Neural crest cell (in vitro differentiated cells): ENCODE measurements at regions not wholly inside any gene's neighbourhood (a gene's known extent, or its start where the extent isn't known, plus 50 kb on each side); places are given as distances from the start of the nearest gene placed in this dataset.

ENCODE experiments used
- DNase-seq: peaks from one replicate; pipeline ENCODE4 v3.0.0; 2021; ENCODE audit warnings: low read depth, mixed read lengths, low spot score
- H3K27ac Mint-ChIP-seq: one replicate; pipeline ENCODE4 v1.8.0; 2021; ENCODE audit warnings: mild to moderate bottlenecking, mixed read lengths; ENCODE audit not compliant: unreplicated experiment
- H3K27me3 Mint-ChIP-seq: 2 replicates; pipeline ENCODE4 v1.8.0; 2021; ENCODE audit warnings: low read depth, mild to moderate bottlenecking, mixed read lengths
- H3K36me3 Mint-ChIP-seq: 2 replicates; pipeline ENCODE4 v1.8.0; 2021; ENCODE audit warnings: low read depth, mild to moderate bottlenecking, mixed read lengths
- H3K4me1 Mint-ChIP-seq: 2 replicates; pipeline ENCODE4 v1.8.0; 2021; ENCODE audit warnings: mixed read lengths
- H3K4me3 Mint-ChIP-seq: one replicate; pipeline ENCODE4 v1.8.0; 2021; ENCODE audit warnings: mild to moderate bottlenecking, mixed read lengths
- H3K9me3 Mint-ChIP-seq: 2 replicates; pipeline ENCODE4 v1.8.0; 2021; ENCODE audit warnings: mixed read lengths
- CTCF ChIP-seq: fragments of 200-600 bp; sonication (generic); conservative IDR thresholded peaks from 2 replicates; pipeline ENCODE4 v1.5.0; 2021; ENCODE audit warnings: antibody characterized with exemption, mild to moderate bottlenecking

- TF ChIP-seq CTCF: no peak
- Mint-ChIP-seq H3K36me3 (no peaks in the 10 kb centered on the region), H3K27ac (no peak overlapping the region), H3K27me3 (no peaks in the 10 kb centered on the region), H3K4me3 (no peak overlapping the region), H3K4me1 (peaks cover 27% of the 10 kb centered on the region), H3K9me3 (peaks cover 2% of the 10 kb centered on the region)
- no peak for DNase-seq
Measured at GRCh38 chr11:122268601-122269130, 152.7 kb upstream of the BLID start.

GRCh38 chr11:122267602-122268001, 151.6 kb upstream of the BLID start:
- no peaks in the 10 kb centered on the region for H3K36me3 Mint-ChIP-seq
- peaks cover 23% of the 10 kb centered on the region for H3K4me1 Mint-ChIP-seq
- H3K27ac Mint-ChIP-seq: no peak overlapping the region
- no peak for DNase-seq
- TF ChIP-seq CTCF: no peak
- peaks cover 2% of the 10 kb centered on the region for H3K9me3 Mint-ChIP-seq
- H3K4me3 Mint-ChIP-seq: no peak overlapping the region
- H3K27me3 Mint-ChIP-seq: no peaks in the 10 kb centered on the region

GRCh38 chr11:122265981-122266380, 150.0 kb upstream of the BLID start:
- no peaks in the 10 kb centered on the region for H3K36me3 Mint-ChIP-seq
- H3K4me3 Mint-ChIP-seq: no peak overlapping the region
- peaks cover 2% of the 10 kb centered on the region for H3K9me3 Mint-ChIP-seq
- H3K27me3 Mint-ChIP-seq: no peaks in the 10 kb centered on the region
- no peak for DNase-seq
- TF ChIP-seq CTCF: no peak
- no peak overlapping the region for H3K27ac Mint-ChIP-seq
- H3K4me1 Mint-ChIP-seq: peaks cover 17% of the 10 kb centered on the region

GRCh38 chr11:122264121-122264520, 148.1 kb upstream of the BLID start:
- no peaks in the 10 kb centered on the region for H3K4me1 Mint-ChIP-seq
- H3K27ac Mint-ChIP-seq: no peak overlapping the region
- H3K9me3 Mint-ChIP-seq: peaks cover 2% of the 10 kb centered on the region
- TF ChIP-seq CTCF: no peak
- no peaks in the 10 kb centered on the region for H3K36me3 Mint-ChIP-seq
- H3K4me3 Mint-ChIP-seq: no peak overlapping the region
- no peaks in the 10 kb centered on the region for H3K27me3 Mint-ChIP-seq
- DNase-seq: no peak

- Mint-ChIP-seq H3K27ac (no peak overlapping the region), H3K4me3 (no peak overlapping the region), H3K36me3 (no peaks in the 10 kb centered on the region), H3K27me3 (no peaks in the 10 kb centered on the region), H3K9me3 (peaks cover 2% of the 10 kb centered on the region), H3K4me1 (no peaks in the 10 kb centered on the region)
- no peak for TF ChIP-seq CTCF
- DNase-seq: no peak
Measured at GRCh38 chr11:122261546-122261945, 145.5 kb upstream of the BLID start.
